NCI-H345 treated with DMSO at 0.1 percent for 48 hours (cell line): ENCODE measurements at regions not wholly inside any gene's neighbourhood (a gene's known extent, or its start where the extent isn't known, plus 50 kb on each side); places are given as distances from the start of the nearest gene placed in this dataset.
"Not testable (repeated sequence)": the region's sequence is repeated elsewhere in the genome, so short reads cannot be mapped to it uniquely, and the experiment has no call there.

ENCODE experiments used
- DNase-seq: peaks from one replicate; lab custom pipeline; 2025; ENCODE audit not compliant: unreplicated experiment; lab: John Stamatoyannopoulos, UW

GRCh38 chr6:57708061-57708460 lies 390.6 kb downstream of the PRIM2 start:
- not testable (repeated sequence) for DNase-seq

- DNase-seq = not testable (repeated sequence)
Measured at GRCh38 chr6:57722546-57722945, 405.1 kb downstream of the PRIM2 start.

DNA sequence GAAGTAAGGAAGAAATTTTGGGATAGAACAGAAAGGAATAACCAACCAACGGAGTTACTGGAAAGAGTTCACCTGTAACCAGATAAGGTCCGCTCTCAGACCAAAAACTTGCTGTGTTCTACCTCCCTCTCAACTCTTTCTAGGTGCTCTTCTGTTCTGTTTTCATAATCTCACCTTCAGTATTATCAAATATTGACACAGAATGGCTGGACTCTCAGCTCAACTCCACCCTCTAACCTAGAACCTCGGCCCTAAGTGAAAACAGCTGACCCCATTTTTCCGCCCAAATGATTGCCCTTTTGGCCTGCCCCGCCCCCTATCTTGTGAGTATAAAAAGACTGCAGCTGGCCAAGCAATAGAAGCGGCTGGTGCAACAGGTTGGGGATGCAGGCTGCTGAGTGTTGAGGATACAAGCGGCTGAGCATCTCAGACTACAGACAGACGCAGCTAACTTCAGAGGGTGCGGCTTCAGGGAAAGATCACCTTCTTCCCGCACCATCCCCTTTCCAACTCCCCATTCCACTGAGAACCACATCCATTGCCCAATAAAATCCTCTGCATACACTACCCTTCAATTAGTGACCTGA lies 406.5 kb downstream of the PRIM2 start:
- not testable (repeated sequence) for DNase-seq

DNA sequence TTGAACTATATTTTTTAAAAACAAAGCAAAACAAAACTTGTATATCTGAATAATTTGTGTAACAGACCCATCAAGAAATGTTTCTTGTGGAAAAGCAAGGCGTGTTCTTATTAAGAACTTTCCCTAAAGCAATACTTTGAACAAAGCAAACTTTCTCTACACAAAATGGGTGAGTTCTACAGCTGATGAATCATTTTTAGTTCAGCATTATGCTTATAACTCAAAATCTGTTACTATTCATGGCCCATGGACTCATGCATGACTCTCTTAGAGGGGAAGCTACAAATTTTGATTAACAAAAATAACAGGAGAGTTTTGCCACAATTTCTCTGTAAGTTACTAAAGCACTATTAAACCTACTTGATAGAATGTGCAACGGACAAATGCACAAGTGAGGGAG lies 412.0 kb downstream of the PRIM2 start:
- not testable (repeated sequence) for DNase-seq

- DNase-seq = peak; percentile 26
Measured at GRCh38 chr6:57730726-57731125, 413.3 kb downstream of the PRIM2 start.

GRCh38 chr6:57747716-57748115 lies 430.3 kb downstream of the PRIM2 start:
- DNase-seq = not testable (repeated sequence)

GRCh38 chr6:57759850-57760249 lies 442.4 kb downstream of the PRIM2 start:
- DNase-seq = not testable (repeated sequence)

- DNase-seq = not testable (repeated sequence)
Measured at GRCh38 chr6:57792720-57793397, 475.4 kb downstream of the PRIM2 start.

DNA sequence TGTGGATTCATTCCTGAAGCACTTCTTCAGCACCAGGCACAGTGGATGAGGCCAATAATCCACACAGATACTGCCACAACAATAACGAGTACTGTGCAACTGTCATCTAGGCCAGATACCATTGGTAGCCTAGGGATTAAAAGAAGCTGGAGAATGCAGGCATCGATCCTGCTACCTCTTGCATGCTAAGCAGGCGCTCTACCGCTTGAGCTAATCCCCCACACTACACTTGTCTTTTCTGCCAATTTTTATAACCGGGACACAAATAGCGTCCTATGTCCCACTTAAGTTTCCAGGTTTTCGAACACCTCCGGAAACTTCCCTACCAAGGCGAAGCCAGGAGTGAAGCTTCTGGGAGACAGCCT lies 475.9 kb downstream of the PRIM2 start:
- not testable (repeated sequence) for DNase-seq

GRCh38 chr6:57799703-57800479 lies 482.5 kb downstream of the PRIM2 start:
- not testable (repeated sequence) for DNase-seq

GRCh38 chr6:57808581-57808980 lies 491.2 kb downstream of the PRIM2 start:
- DNase-seq = not testable (repeated sequence)

GRCh38 chr6:57809454-57809853 lies 492.0 kb downstream of the PRIM2 start:
- DNase-seq = not testable (repeated sequence)

DNA sequence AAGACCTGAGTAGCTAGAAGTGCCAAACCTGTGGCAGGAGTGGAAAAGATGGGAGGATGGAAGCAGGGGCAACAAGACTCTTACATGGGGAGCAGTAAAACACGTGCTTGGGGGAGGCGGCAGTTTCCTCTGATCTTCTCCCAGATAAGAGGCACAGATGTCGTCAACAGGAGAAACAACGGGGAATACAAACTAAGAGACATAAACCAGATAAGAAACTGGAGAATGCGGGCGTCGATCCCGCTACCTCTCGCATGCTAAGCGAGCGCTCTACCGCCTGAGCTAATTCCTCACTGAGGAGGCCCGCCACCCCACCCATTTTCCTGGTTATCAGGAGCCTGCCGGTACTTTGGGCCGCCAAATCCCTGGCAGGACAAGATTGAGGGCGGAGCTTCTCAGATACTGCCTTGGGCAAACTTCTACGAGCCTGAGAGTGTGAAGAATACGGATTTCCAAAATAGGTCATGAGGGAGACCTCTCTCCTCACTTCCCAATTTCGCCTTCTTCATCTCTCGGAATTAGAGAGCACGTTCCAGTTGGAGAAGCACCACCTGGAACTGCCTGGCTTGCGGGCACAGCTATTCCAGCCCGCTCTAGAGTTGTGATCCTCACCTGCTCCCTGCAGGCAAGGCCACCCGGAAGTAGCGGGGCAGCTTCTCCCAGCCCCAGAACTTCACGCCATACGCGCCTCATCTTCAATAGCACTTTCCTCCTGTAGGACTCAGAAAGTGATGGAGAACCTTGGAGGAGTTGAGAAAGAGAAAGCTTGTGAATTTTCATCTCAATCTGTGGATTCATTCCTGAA lies 496.0 kb downstream of the PRIM2 start:
- DNase-seq = not testable (repeated sequence)

GRCh38 chr6:57815826-57816225 lies 498.4 kb downstream of the PRIM2 start:
- DNase-seq = not testable (repeated sequence)

- DNase-seq = not testable (repeated sequence)
Measured at GRCh38 chr6:57821325-57821724, 503.9 kb downstream of the PRIM2 start.

DNA sequence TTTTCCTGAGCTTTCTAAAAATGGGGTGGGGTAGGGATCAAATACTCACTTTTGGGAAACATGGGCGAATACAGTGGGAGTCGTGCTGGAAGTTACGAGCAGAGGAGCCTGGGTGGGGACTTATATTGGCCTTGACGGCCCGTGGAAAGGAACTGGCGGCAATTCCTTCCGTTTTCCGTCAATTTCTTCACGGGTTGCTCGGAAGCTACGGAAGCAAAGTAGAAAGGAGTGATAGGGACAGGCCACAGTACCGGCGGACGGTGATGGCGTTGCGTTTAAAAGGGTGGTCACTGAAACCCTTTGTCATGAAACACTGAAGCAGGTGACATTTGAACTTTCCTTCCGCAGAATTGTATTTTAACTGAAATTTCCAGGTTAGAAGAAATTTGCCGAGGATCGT lies 505.0 kb downstream of the PRIM2 start:
- DNase-seq = not testable (repeated sequence)

GRCh38 chr6:57822896-57823358 lies 505.5 kb downstream of the PRIM2 start:
- DNase-seq = no peak

DNA sequence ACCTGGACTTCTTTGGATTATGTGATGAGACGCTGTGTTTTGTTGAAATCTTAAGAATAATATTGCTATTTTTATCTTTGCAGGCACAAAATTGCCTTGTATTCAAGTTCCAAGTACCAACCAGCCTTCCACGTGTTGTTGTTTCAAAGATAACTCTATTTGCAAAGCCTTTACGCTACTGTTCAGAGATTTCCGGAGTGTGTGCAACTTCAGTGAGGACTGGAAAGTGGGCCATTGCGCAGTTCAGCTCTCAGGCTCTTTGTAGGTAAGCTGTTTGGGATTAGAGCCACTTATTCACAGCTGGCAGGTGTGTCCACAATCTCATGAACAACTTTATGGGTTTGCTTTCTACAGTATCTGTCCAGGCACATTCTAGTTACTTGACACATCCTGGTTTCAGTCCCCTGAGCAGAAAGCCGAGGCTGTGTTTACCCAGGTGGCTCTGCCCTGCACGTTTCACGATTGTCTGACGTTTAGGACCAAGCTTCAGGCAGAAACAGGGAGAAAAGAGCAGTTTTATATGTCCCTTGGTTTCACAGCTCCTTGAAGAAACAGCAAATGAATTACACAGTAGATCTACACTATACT lies 520.3 kb downstream of the PRIM2 start:
- peak; percentile 36 for DNase-seq

GRCh38 chr6:57841551-57841950 lies 524.1 kb downstream of the PRIM2 start:
- not testable (repeated sequence) for DNase-seq

DNA sequence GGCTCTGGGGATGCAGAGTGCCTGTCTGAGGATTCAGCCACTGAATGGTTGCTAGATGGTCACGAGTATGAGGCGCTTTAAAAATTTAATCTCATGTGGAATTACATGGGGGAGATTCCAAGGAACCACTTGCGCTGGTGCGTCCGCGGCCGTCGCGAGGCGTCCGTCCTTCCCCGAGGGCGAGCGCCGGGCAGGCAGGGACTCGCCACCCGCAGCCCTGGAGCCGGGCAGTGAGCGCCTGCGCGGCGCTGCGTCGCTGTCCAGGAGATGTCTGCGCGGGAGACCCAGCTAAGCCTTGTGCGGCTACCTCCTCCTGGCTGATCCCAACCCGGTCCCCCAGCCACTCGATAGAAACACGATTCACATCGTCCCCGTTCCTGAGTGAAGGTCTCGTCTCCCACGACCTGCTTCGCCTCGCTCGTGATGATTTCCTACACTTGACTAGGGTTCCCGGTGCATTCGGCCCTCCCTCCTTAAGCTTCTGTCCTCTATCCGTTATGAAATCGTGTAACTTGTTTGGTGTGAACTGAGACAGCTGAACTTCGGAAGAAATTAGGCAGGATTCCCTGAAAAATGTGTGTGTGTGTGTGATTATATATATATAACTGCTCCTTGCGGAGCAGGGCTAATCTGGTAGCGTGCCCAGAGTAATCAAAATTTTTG lies 536.4 kb downstream of the PRIM2 start:
- DNase-seq = not testable (repeated sequence)
